ENCODE measurements at regions not wholly inside any gene's neighbourhood (a gene's known extent, or its start where the extent isn't known, plus 50 kb on each side); places are given as distances from the start of the nearest gene placed in this dataset.

DNA sequence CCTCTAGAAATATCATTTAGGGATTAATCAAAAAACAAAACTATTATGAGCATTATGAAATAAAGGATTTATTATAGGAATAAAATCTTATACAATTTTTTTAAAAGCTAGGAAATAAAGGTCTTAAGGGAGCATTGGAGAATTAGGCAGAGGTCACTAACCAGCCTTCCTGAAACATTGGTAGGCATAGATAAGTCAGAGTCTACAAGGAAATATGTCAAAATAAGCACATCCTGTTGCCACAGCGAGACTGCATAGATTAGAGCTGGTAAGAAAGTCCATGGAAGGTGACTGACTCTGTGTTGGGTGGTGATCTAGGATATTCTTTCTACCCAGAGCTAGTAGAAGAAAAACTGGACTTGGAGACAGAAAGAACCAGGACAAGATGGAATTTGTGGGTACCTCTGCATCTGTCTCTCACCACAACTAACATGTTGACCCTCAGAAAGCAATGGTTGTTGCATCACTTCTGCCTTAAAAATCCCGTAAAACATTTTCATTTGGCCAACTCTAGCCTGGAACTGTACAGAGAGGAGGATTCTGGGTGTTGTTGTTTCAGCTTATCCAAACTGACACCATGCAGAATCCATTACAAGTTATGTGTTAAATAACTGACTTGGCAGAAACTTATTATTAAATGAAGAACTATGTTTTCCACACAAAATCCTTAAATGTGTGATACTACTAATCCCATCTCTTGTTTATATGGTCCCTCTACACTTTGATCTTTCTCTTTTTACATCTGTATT, 77.1 kb downstream of the FBXO5 start:
- no peak for DNase-seq

DNA sequence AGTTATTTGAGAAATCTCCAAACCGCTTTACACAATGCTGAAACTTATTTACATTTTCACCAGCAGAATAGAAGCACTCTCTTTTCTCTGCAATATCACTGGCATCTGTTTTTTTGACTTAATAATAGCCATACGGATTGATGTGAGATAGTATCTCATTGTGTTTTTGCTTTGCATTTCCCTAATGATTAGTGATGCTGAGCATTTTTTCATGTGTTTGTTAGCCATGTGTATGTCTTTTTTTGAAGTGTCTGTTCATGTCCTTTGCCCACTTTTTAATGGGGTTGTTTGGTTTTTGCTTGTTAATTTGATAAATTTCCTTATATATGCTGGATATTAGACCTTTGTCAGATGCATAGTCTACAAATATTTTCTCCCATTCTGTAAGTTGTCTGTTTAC, 73.6 kb downstream of the FBXO5 start:
- no peak for DNase-seq

- no peak for DNase-seq
Measured at GRCh38 chr6:152916035-152916434, 66.8 kb downstream of the FBXO5 start.

DNA sequence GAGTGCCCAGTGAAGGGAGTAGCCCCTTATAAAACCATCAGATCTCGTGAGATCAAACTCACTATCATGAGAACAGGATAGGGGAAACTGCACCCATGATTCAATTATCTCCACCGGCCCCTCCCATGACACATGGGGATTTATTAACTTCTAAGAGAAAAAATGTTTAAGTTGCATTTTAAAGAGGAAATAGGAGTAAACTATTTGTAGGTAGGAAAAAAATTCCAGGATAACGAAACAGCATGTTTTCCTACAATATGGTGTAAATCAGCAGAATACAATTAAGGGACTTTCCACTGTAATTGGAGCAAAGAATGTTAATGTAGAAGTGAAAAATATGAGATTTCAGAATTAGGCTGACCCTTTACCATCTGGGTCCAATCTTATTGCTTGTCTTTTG, 63.9 kb downstream of the FBXO5 start:
- no peak for DNase-seq

DNA sequence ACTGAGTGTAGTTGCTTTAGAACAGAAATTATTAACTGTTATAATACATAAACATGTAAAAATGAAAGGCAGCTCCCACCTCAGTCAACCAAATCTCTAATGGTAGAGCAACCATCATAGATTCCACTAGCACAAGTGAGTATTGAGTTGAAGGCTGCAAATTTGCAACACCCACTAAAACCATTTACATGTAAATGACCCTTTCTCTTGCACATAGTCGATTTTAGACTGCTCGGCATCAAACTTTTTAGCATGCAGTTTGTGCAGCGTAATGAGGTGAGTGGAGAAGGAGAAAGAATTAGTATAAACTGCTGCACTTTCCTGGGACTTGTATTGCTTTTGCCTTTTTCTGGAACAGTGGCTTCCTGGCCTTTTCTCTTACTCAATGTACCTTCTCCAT, 62.8 kb downstream of the FBXO5 start:
- no peak for DNase-seq
